Fibroblast of pulmonary artery (primary cell): ENCODE measurements at regions not wholly inside any gene's neighbourhood (a gene's known extent, or its start where the extent isn't known, plus 50 kb on each side); places are given as distances from the start of the nearest gene placed in this dataset.
A peak's percentile ranks its signal among the peaks of the same experiment; 100 is the strongest.
"Not testable (repeated sequence)": the region's sequence is repeated elsewhere in the genome, so short reads cannot be mapped to it uniquely, and the experiment has no call there.

Experiments
- DNase-seq: peaks from one replicate; pipeline ENCODE4 v3.0.0-alpha.2; 2010; ENCODE audit warnings: low read depth
- H3K4me3 ChIP-seq: replicated peaks from 2 replicates; pipeline ENCODE4 v1.5.1; 2011; ENCODE audit warnings: low read depth, mild to moderate bottlenecking, control low read depth, low read length, moderate library complexity
- CTCF ChIP-seq: IDR thresholded peaks from 2 replicates; pipeline ENCODE4 v1.5.1; 2011; ENCODE audit warnings: mild to moderate bottlenecking, control low read depth, low read length, inconsistent platforms; ENCODE audit errors: missing control alignments

- TF ChIP-seq CTCF: no peak
- no peak overlapping the region for H3K4me3 ChIP-seq
- no peak for DNase-seq
Measured at GRCh38 chr6:121557146-121557940, 121.9 kb downstream of the GJA1 start.

- DNase-seq: no peak
- no peak overlapping the region for H3K4me3 ChIP-seq
- TF ChIP-seq CTCF: no peak
Measured at GRCh38 chr6:121559611-121560269, 124.3 kb downstream of the GJA1 start.

DNA sequence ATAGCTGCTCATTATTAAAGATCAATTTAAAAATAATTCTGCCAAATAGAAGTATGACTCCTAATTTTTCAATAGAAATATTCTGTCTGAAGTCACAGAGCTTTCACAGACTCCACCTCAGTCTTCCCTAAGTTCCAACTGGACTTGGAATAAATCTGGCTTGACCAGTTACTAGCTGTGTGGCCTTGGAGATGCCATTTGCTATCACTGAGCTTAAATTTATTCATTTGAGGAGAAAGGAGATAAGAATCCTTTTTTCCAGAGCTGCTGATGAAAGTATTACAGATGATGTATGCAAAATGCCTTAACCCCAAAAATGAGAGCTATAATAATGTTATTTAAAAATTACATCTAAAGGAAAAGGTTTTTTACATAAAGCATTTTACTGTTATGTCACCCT, 125.0 kb downstream of the GJA1 start:
- TF ChIP-seq CTCF: no peak
- DNase-seq: no peak
- H3K4me3 ChIP-seq: no peak overlapping the region

- H3K4me3 ChIP-seq: no peak overlapping the region
- no peak for DNase-seq
- TF ChIP-seq CTCF: no peak
Measured at GRCh38 chr6:121563286-121563685, 127.8 kb downstream of the GJA1 start.

GRCh38 chr6:121564529-121564928, 129.1 kb downstream of the GJA1 start:
- not testable (repeated sequence) for DNase-seq, H3K4me3 ChIP-seq

DNA sequence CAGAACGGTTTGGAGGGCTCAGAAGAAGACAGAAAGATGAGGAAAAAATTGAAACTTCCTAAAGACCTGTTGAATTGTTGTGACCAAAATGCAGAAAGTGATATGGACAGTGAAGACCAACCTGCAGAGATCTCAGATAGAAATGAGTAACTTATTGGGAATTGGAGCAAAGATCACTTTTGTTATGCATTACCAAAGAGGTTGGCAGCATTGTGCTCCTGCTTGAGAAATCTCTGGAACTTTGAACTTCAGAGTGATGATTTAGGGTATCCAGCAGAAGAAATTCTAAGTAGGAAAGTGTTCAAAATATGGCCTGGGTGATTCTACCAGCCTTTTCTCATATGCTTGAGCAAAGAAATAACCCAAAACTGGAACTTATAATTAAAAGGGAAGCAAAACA, 136.0 kb downstream of the GJA1 start:
- no peak overlapping the region for H3K4me3 ChIP-seq
- no peak for DNase-seq
- no peak for TF ChIP-seq CTCF

DNA sequence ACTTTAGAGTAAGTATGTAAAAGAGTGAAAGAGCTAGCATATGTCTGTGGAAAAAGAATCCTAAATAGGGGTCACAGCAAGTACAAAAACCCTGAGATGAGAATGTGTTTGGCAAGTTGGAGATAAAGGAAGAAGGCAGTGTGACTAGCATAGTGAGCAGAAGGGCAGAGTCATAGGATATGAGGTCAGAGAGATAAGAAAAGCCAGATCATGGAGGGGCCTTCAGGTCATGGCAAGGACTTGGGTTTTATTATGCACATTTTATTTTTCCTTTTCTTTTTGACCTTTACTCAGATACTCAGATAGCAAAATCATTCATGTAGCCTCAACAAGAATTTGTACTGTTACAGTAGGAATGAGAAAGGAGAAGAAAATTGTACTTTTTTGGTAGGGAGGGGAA, 138.0 kb downstream of the GJA1 start:
- H3K4me3 ChIP-seq: no peak overlapping the region
- peak; percentile 20 for DNase-seq
- no peak for TF ChIP-seq CTCF
